Spleen (tissue), 11 donors: ENCODE measurements at regions not wholly inside any gene's neighbourhood (a gene's known extent, or its start where the extent isn't known, plus 50 kb on each side); places are given as distances from the start of the nearest gene placed in this dataset.

ENCODE experiments used
- DNase-seq: peaks from one replicate; pipeline ENCODE4 v3.0.0-alpha.2; 2020
- H3K27ac ChIP-seq, 8 donors: fragments of 200-600 bp; sonication (generic) in 7 of 8; 1 replicate in 4 of 8; 2 replicates in 4 of 8; pipeline versions ENCODE4 v1.5.0 to v1.8.0; 2016 to 2021; ENCODE audit warnings: inconsistent platforms in 4 of 8, mild to moderate bottlenecking in 4 of 8, moderate library complexity in 1 of 8
- H3K27me3 ChIP-seq, 7 donors: fragments of 200-600 bp; sonication (generic) in 6 of 7; replicated peaks in 1 of 7; 1 replicate in 4 of 7; 2 replicates in 3 of 7; pipeline versions ENCODE4 v1.5.0 to v1.8.0; 2016 to 2021; ENCODE audit warnings: inconsistent platforms in 3 of 7, mild to moderate bottlenecking in 1 of 7
- H3K36me3 ChIP-seq, 6 donors: fragments of 200-600 bp; sonication (generic) in 5 of 6; 1 replicate in 4 of 6; 2 replicates in 2 of 6; pipeline versions ENCODE4 v1.5.0 to v1.8.0; 2016 to 2021; ENCODE audit warnings: inconsistent platforms in 2 of 6
- H3K4me1 ChIP-seq, 6 donors: fragments of 200-600 bp; sonication (generic) in 5 of 6; 1 replicate in 3 of 6; 2 replicates in 3 of 6; pipeline versions ENCODE4 v1.5.0 to v1.8.0; 2016 to 2021; ENCODE audit warnings: inconsistent platforms in 3 of 6
- H3K4me3 ChIP-seq, 8 donors: fragments of 200-600 bp; sonication (generic) in 7 of 8; 1 replicate in 4 of 8; 2 replicates in 4 of 8; pipeline versions ENCODE4 v1.5.0 to v1.8.0; 2016 to 2021; ENCODE audit warnings: inconsistent platforms in 4 of 8, mild to moderate bottlenecking in 4 of 8, moderate library complexity in 2 of 8
- H3K9me3 ChIP-seq, 8 donors: fragments of 200-600 bp; sonication (generic) in 7 of 8; 1 replicate in 4 of 8; 2 replicates in 4 of 8; pipeline versions ENCODE4 v1.5.0 to v1.8.0; 2016 to 2021; ENCODE audit warnings: inconsistent platforms in 4 of 8
- CTCF ChIP-seq, 11 experiments: fragments of 200-600 bp in 7 of 11; fragments of 450-650 bp in 4 of 11; sonication (generic) in 4 of 11; IDR thresholded peaks in 8 of 11; conservative IDR thresholded peaks in 3 of 11; 1 replicate in 7 of 11; 2 replicates in 4 of 11; pipeline versions ENCODE4 v1.4.0 to v1.8.0; 2016 to 2021; ENCODE audit warnings: antibody characterized with exemption in 11 of 11, inconsistent platforms in 4 of 11, mild to moderate bottlenecking in 1 of 11
- POLR2A ChIP-seq, 3 donors: fragments of 450-650 bp; IDR thresholded peaks; one replicate each; pipeline ENCODE4 v1.5.1; 2017; ENCODE audit warnings: antibody characterized with exemption in 3 of 3, mild to moderate bottlenecking in 1 of 3
- POLR2AphosphoS5 ChIP-seq, 3 donors: sonication (generic); formaldehyde crosslinking; IDR thresholded peaks; one replicate each; pipeline ENCODE4 v1.5.1; 2017; ENCODE audit warnings: antibody characterized with exemption in 3 of 3
- WGBS, 5 donors: extraction: QIAGEN DNeasy Blood & Tissue Kit in 3 of 5; methylation state at CpG; one replicate each; pipeline versions ENCODE4 v1.1.5 to v1.1.7; 2013 to 2018; 5-methylcytosine and 5-hydroxymethylcytosine counted together
- intact Hi-C: fragments of 100-400 bp; cut with DNase I; formaldehyde crosslinking; loops from one replicate; pipeline ENCODE4 v1.15.0; 2023; ENCODE audit warnings: low total_unique reads
- small RNA-seq, 4 donors: library from RNA; depleted of rRNA; stranded (forward); fragments of <200 nt; gene quantifications; one replicate each; pipeline ENCODE3, GENCODE V24; 2016
- donor health status: healthy with polysubstance abuse.
- donor health status: DM: no; HTN: no; CAD: no; lungs with moderate emphysema.
- donor health status: DM: no; HTN: no; CAD: no.
- donor health status: Bipolar disorder and iron deficiency.
- donor health status: healthy.
- donor health status: DM: no; HTN: no; CAD: no.
- donor health status: DM: yes; HTN: yes; CAD: no.

GRCh38 chr7:116447436-116447835 is 52.1 kb upstream of the CAV2 start:
- Histone ChIP-seq H3K4me1 (no peaks in the 10 kb centered on the region), H3K27ac (no peak overlapping the region), H3K27me3 (no peaks in the 10 kb centered on the region), H3K4me3 (no peak overlapping the region), H3K9me3 (no peaks in the 10 kb centered on the region), H3K36me3 (no peaks in the 10 kb centered on the region)
- no peak for DNase-seq
- TF ChIP-seq POLR2A (IDR thresholded peaks at IDR 0.05) (no peak), POLR2AphosphoS5 (IDR thresholded peaks at IDR 0.05) (no peak), CTCF (IDR thresholded peaks at IDR 0.05 in 8 of 11, conservative IDR thresholded peaks at IDR 0.05 in 3 of 11) (no peak)
- WGBS, 5 donors = 70 to 90% (median 79%) methylated on average over 2 of the region's 2 CpGs
- intact Hi-C loops = no loop called here

DNA sequence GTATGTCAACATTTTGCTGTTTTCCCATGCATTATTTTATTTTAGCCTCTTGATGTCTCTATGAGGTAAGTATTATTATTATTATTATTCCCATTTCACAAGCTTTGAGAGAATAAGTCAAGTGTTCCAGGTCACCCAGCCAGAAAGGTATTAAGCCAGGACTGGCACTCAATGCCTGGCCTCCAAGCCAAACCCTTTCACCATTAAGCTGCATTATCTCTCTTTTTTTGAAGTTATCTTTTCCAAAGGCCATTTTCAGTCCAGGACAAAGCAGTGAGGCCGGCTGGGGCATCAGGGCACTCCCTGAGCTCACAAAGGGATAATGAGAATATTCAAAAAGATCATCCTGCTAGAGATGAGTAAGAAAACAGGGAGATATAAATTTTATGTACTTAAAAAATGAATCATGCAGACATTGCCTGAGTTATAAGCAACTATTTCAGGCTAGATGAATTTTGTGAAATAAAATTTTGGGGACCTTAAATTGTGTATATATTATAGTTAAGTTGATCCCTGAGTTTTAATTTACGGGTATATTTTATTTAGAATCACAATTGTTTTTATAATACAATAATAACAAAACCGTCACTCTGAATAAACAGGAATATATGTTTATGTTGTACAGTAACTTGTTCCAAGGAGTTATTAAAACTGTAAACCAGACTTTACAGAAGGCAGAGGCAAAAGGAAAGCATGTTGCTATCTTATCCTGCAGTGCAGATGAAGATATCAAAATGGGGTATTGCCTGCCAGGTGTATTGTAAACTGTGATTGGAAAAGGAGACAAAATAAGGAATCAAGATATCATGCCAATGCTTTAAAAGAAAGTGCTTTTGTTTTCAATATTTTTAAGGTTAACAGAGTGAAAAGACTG is 51.3 kb upstream of the CAV2 start:
- no peak overlapping the region for H3K4me3 ChIP-seq
- no peaks in the 10 kb centered on the region for H3K36me3 ChIP-seq
- H3K27ac ChIP-seq = no peak overlapping the region
- H3K27me3 ChIP-seq = no peaks in the 10 kb centered on the region
- WGBS, 5 donors = 58 to 80% (median 62%) methylated on average over 3 of the region's 3 CpGs
- TF ChIP-seq CTCF (IDR thresholded peaks at IDR 0.05 in 8 of 11, conservative IDR thresholded peaks at IDR 0.05 in 3 of 11) (no peak), POLR2AphosphoS5 (IDR thresholded peaks at IDR 0.05) (no peak), POLR2A (IDR thresholded peaks at IDR 0.05) (no peak)
- no peaks in the 10 kb centered on the region for H3K9me3 ChIP-seq
- DNase-seq = no peak
- H3K4me1 ChIP-seq = no peaks in the 10 kb centered on the region
- intact Hi-C loops = no loop called here

DNA sequence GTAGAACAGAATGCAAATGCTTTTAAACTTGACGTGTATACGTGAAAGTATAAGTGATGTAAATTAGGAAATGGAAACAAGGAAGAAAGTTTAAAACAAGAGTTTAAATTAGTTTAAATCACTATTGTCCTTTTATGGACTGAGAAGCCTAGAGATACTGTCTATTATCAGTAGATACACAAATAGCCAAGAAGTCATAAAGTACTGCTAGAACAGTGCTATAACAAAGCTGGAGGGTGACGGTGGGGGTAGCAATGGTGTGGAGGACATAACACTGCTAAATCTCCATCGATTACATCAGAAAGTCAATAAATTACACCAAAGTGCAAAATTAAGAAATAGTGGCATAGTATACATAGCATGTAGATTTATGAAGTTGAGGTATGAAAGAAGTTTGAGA is 50.1 kb upstream of the CAV2 start:
- no peaks in the 10 kb centered on the region for H3K9me3 ChIP-seq
- H3K27me3 ChIP-seq = no peaks in the 10 kb centered on the region
- no peaks in the 10 kb centered on the region for H3K36me3 ChIP-seq
- intact Hi-C loops = no loop called here
- DNase-seq = no peak
- TF ChIP-seq CTCF (IDR thresholded peaks at IDR 0.05 in 8 of 11, conservative IDR thresholded peaks at IDR 0.05 in 3 of 11) (no peak), POLR2A (IDR thresholded peaks at IDR 0.05) (no peak), POLR2AphosphoS5 (IDR thresholded peaks at IDR 0.05) (no peak)
- WGBS, 5 donors = 88 to 93% (median 91%) methylated on average over 4 of the region's 4 CpGs
- H3K27ac ChIP-seq = no peak overlapping the region
- no peak overlapping the region for H3K4me3 ChIP-seq
- H3K4me1 ChIP-seq = no peaks in the 10 kb centered on the region

Small RNAs in the stretch of these regions (small RNA-seq; reads per million reads assigned to genes)
- 0 reads per million in 4 donors for gene RF00017
